Keratinocyte (primary cell): ENCODE measurements at regions not wholly inside any gene's neighbourhood (a gene's known extent, or its start where the extent isn't known, plus 50 kb on each side); places are given as distances from the start of the nearest gene placed in this dataset.

ENCODE experiments used
- EZH2 ChIP-seq: IDR thresholded peaks from one replicate; pipeline ENCODE4 v1.6.1; 2012; ENCODE audit warnings: inconsistent platforms, mild to moderate bottlenecking, low read length, moderate library complexity
- TF ChIP-seq, protein P1 (sequence below), 3 experiments: IDR thresholded peaks in 1 of 3; conservative IDR thresholded peaks in 1 of 3; optimal IDR thresholded peaks in 1 of 3; 2 replicates in 2 of 3; 3 replicates in 1 of 3; pipeline versions ENCODE3 to v1.5.1; 2011; ENCODE audit warnings: low read length in 3 of 3, mild to moderate bottlenecking in 3 of 3, moderate library complexity in 2 of 3, control low read depth in 1 of 3, inconsistent platforms in 1 of 3; ENCODE audit not compliant: insufficient read depth in 2 of 3; ENCODE audit errors: extremely low read depth in 1 of 3

DNA sequence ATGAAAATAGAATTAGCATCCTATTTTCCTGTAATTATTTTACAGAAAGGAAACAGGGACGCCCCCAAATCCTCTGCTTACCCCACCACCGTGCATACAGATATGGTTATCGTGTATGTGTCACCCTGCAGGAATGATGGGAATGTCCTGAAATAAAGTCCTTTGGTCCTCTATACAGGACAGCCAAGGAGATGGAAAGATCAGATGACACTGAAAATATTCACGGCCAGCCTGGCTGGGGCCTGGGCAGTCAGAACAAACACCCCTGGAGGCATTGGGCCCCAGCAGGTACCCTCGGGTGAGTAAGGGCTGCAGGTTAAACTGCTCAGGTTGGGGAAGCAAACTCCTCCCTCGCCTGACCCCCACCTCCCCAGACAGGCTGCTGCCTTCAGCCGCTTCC is 368.0 kb downstream of the FOXL1 start:
- TF ChIP-seq, protein P1, sequence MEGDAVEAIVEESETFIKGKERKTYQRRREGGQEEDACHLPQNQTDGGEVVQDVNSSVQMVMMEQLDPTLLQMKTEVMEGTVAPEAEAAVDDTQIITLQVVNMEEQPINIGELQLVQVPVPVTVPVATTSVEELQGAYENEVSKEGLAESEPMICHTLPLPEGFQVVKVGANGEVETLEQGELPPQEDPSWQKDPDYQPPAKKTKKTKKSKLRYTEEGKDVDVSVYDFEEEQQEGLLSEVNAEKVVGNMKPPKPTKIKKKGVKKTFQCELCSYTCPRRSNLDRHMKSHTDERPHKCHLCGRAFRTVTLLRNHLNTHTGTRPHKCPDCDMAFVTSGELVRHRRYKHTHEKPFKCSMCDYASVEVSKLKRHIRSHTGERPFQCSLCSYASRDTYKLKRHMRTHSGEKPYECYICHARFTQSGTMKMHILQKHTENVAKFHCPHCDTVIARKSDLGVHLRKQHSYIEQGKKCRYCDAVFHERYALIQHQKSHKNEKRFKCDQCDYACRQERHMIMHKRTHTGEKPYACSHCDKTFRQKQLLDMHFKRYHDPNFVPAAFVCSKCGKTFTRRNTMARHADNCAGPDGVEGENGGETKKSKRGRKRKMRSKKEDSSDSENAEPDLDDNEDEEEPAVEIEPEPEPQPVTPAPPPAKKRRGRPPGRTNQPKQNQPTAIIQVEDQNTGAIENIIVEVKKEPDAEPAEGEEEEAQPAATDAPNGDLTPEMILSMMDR (optimal IDR thresholded peaks at IDR 0.05 in 1 of 3, IDR thresholded peaks at IDR 0.05 in 1 of 3, conservative IDR thresholded peaks at IDR 0.05 in 1 of 3; ENCODE audit: extremely low read depth in 1 of 3, insufficient read depth in 2 of 3, low read length in 3 of 3): no peak
- no peak for TF ChIP-seq EZH2
